Nephron (organoid): ENCODE measurements at regions not wholly inside any gene's neighbourhood (a gene's known extent, or its start where the extent isn't known, plus 50 kb on each side); places are given as distances from the start of the nearest gene placed in this dataset.

Source experiments
- H3K27ac Mint-ChIP-seq, 3 experiments: 2 replicates each; pipeline ENCODE4 v1.8.0; 2020; ENCODE audit warnings: mixed read lengths in 3 of 3, mild to moderate bottlenecking in 2 of 3, moderate library complexity in 1 of 3
- H3K27me3 Mint-ChIP-seq: 2 replicates; pipeline ENCODE4 v1.8.0; 2021; ENCODE audit warnings: low read depth, mild to moderate bottlenecking, moderate library complexity, mixed read lengths
- H3K36me3 Mint-ChIP-seq: 2 replicates; pipeline ENCODE4 v1.8.0; 2020; ENCODE audit warnings: low read depth, mixed read lengths
- H3K4me1 Mint-ChIP-seq: 2 replicates; pipeline ENCODE4 v1.8.0; 2020; ENCODE audit warnings: mixed read lengths
- H3K4me3 Mint-ChIP-seq, 3 experiments: 2 replicates each; pipeline ENCODE4 v1.8.0; 2020; ENCODE audit warnings: mild to moderate bottlenecking in 3 of 3, mixed read lengths in 3 of 3, moderate library complexity in 2 of 3
- H3K9me3 Mint-ChIP-seq: 2 replicates; pipeline ENCODE4 v1.8.0; 2020; ENCODE audit warnings: mixed read lengths
- CTCF ChIP-seq, 3 experiments: fragments of 200-600 bp; sonication (generic); IDR thresholded peaks; one replicate each; pipeline ENCODE4 v1.5.0; 2021; ENCODE audit warnings: antibody characterized with exemption in 3 of 3; ENCODE audit not compliant: unreplicated experiment in 3 of 3

DNA sequence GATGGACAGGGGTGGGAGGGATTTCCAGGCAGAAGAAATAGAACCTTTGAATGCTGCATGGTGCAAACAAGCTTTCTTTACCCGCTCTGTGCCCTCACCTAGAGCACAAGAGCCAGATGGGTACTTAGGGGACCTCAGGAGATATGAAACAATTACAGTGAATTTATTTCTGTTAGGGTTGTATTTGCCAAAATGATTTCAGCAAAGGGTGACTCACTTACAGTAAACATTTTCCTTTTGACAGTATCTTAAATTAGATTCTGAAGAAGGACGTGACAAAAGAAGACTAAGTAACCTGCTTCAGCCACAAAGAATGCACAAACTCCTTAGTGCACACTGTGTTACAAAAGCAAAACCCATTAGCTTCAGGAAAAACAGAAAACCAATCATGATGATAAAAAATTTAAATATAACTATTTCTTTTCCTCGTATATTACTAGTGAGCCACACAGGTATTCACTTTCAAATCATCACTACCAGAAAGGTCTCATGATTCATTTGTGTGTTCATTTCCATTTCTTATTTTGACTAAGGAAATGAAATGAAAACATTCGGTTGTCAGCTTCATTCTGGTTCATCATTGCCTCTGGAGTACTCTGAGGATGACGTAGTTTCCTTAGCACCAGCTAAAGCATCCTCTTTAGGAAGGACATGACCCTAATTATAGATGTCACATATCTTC, 158.8 kb downstream of the NHLRC3 start:
- H3K36me3 Mint-ChIP-seq, result no peaks in the 10 kb centered on the region

DNA sequence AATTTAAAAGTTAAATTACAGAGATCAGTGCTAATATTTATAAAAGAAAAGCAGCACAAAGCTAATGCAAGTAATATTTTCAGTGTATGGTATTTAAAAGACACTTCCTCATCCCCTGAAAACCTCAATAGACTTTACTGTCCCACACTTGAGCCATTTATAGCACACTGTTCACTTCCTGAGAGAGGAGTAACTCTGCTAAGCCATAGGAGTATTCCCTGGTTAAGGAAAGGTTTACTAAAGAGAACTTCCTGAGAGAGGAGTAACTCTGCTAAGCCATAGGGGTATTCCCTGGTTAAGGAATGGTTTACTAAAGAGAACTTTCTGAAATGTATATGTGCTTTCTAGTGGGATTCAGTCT, 159.4 kb downstream of the NHLRC3 start:
- Mint-ChIP-seq H3K9me3 (no peaks in the 10 kb centered on the region), H3K27me3 (no peaks in the 10 kb centered on the region), H3K4me3 (no peak overlapping the region), H3K4me1 (peaks cover 6% of the 10 kb centered on the region), H3K27ac (peak overlapping the region in 2 of 3 experiments; percentile 22 to 78), H3K36me3 (no peaks in the 10 kb centered on the region)
- no peak for TF ChIP-seq CTCF (IDR thresholded peaks at IDR 0.05; ENCODE audit: unreplicated experiment in 3 of 3)

More for the DNA sequence above, 158.8 kb downstream of the NHLRC3 start:
- H3K27me3 Mint-ChIP-seq, result no peaks in the 10 kb centered on the region
- H3K27ac Mint-ChIP-seq, result peak overlapping the region in 1 of 3 experiments; percentile 78
- peaks cover 6% of the 10 kb centered on the region for H3K4me1 Mint-ChIP-seq
- TF ChIP-seq CTCF (IDR thresholded peaks at IDR 0.05; ENCODE audit: unreplicated experiment in 3 of 3), result no peak
- no peaks in the 10 kb centered on the region for H3K9me3 Mint-ChIP-seq
- H3K4me3 Mint-ChIP-seq, result no peak overlapping the region

DNA sequence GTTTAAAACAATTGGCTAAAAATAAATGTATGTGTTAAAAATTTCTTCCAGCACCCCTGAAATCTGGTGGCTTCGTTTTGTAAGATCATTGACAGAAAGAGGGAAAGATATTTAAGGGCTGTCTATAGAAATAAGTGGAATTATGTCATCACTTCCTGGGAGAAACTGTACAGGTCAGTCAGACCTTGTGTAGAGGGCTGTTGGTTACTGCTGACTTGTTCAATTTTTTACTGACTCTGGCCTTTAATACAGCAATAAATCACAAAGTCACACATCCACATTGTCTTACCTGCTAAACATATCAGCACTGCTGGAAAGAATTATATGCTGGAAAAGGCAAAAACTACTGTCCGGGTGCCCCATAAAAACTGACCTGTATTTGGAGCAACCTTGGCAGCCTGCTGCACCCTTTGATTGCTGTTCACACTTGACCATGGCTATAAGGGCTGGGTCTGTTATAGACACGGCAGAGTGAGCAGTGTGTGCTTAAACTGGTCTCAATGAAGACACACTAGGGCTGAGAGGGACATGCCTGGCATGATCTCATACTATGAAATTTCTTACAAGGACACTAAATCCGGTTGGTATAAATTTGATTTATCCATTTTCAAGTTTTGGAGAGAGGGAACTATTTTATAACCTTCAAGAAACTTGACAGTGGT, 162.1 kb downstream of the NHLRC3 start:
- Mint-ChIP-seq H3K9me3 (peaks cover under 1% of the 10 kb centered on the region), H3K27me3 (no peaks in the 10 kb centered on the region)

GRCh38 chr13:39201180-39201579, 162.9 kb downstream of the NHLRC3 start:
- Mint-ChIP-seq H3K27me3 (no peaks in the 10 kb centered on the region), H3K4me3 (no peak overlapping the region), H3K9me3 (peaks cover 6% of the 10 kb centered on the region), H3K36me3 (no peaks in the 10 kb centered on the region), H3K4me1 (peaks cover 6% of the 10 kb centered on the region), H3K27ac (no peak overlapping the region)
- TF ChIP-seq CTCF (IDR thresholded peaks at IDR 0.05; ENCODE audit: unreplicated experiment in 3 of 3), result no peak

More for the DNA sequence above, 162.1 kb downstream of the NHLRC3 start:
- no peak overlapping the region for H3K4me3 Mint-ChIP-seq
- TF ChIP-seq CTCF (IDR thresholded peaks at IDR 0.05; ENCODE audit: unreplicated experiment in 3 of 3), result no peak
- H3K36me3 Mint-ChIP-seq, result no peaks in the 10 kb centered on the region
- no peak overlapping the region for H3K27ac Mint-ChIP-seq
- peaks cover 6% of the 10 kb centered on the region for H3K4me1 Mint-ChIP-seq

GRCh38 chr13:39202746-39203145, 164.5 kb downstream of the NHLRC3 start:
- no peak overlapping the region for H3K4me3 Mint-ChIP-seq

More at GRCh38 chr13:39202746-39203145, 164.5 kb downstream of the NHLRC3 start:
- H3K27ac Mint-ChIP-seq, result no peak overlapping the region
- no peaks in the 10 kb centered on the region for H3K27me3 Mint-ChIP-seq
- peaks cover 3% of the 10 kb centered on the region for H3K4me1 Mint-ChIP-seq
- H3K9me3 Mint-ChIP-seq, result peaks cover 15% of the 10 kb centered on the region
- no peak for TF ChIP-seq CTCF (IDR thresholded peaks at IDR 0.05; ENCODE audit: unreplicated experiment in 3 of 3)
- no peaks in the 10 kb centered on the region for H3K36me3 Mint-ChIP-seq
